ENCODE measurements at regions not wholly inside any gene's neighbourhood (a gene's known extent, or its start where the extent isn't known, plus 50 kb on each side); places are given as distances from the start of the nearest gene placed in this dataset.

DNA sequence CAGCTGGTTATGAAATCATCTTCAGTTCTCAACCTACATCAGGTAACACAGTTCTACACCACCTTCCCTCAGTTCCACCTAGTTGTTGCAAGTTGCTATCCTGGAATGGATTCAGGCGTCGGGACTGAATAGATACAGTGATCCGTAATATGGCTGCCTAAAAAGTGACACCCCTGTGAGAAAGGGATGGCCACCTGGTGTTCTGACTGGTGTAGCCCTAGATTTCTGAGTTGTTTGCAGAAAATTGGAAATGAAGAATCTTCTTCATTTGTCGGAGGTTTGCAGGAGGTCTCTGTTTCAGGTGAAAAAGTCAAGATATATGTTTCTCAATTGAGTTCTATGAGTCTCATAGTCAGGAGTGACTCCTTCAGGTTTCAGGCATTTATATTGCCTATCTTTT is 225.8 kb upstream of the ELAC2 start:
- TF ChIP-seq CTCF (IDR thresholded peaks at IDR 0.05 in 8 of 11, conservative IDR thresholded peaks at IDR 0.05 in 3 of 11) (no peak), POLR2AphosphoS5 (IDR thresholded peaks at IDR 0.05) (no peak), POLR2A (IDR thresholded peaks at IDR 0.05) (no peak)

GRCh38 chr17:13240851-13241250 is 223.0 kb upstream of the ELAC2 start:
- WGBS, 5 donors = 88 to 94% (median 90%) methylated on average over 1 of the region's 1 CpG
- Histone ChIP-seq H3K27me3 (replicated peaks in 1 of 7) (no peaks in the 10 kb centered on the region), H3K4me3 (no peak overlapping the region), H3K27ac (no peak overlapping the region), H3K9me3 (no peaks in the 10 kb centered on the region), H3K4me1 (no peaks in the 10 kb centered on the region), H3K36me3 (no peaks in the 10 kb centered on the region)
- TF ChIP-seq CTCF (IDR thresholded peaks at IDR 0.05 in 8 of 11, conservative IDR thresholded peaks at IDR 0.05 in 3 of 11) (no peak), POLR2A (IDR thresholded peaks at IDR 0.05) (no peak), POLR2AphosphoS5 (IDR thresholded peaks at IDR 0.05) (no peak)
- DNase-seq = no peak
- intact Hi-C loops (cut with DNase I; ENCODE audit: low total_unique reads) = no loop called here

More for the DNA sequence above, 225.8 kb upstream of the ELAC2 start:
- peaks cover 0 to 9% (median 4%) of the 10 kb centered on the region in 8 donors for H3K9me3 ChIP-seq
- no peak overlapping the region for H3K27ac ChIP-seq
- intact Hi-C loops (cut with DNase I; ENCODE audit: low total_unique reads) = no loop called here
- DNase-seq = no peak
- H3K27me3 ChIP-seq (replicated peaks in 1 of 7) = no peaks in the 10 kb centered on the region
- H3K4me1 ChIP-seq = no peaks in the 10 kb centered on the region
- H3K36me3 ChIP-seq = no peaks in the 10 kb centered on the region
- 82 to 99% (median 95%) methylated on average over 4 of the region's 4 CpGs for WGBS, 5 donors
- no peak overlapping the region for H3K4me3 ChIP-seq

GRCh38 chr17:13230350-13231264 is 212.8 kb upstream of the ELAC2 start:
- no peak for DNase-seq
- 62 to 76% (median 70%) methylated on average over 11 of the region's 11 CpGs for WGBS, 5 donors
- Histone ChIP-seq H3K27me3 (replicated peaks in 1 of 7) (no peaks in the 10 kb centered on the region), H3K9me3 (no peaks in the 10 kb centered on the region), H3K27ac (no peak overlapping the region), H3K36me3 (no peaks in the 10 kb centered on the region), H3K4me1 (no peaks in the 10 kb centered on the region), H3K4me3 (no peak overlapping the region)
- intact Hi-C loops (cut with DNase I; ENCODE audit: low total_unique reads) = loop anchor here (10.0 kb wide), 1 partner anchor 64 kb away; no protein-coding TSS in a partner anchor
- no peak for TF ChIP-seq POLR2A (IDR thresholded peaks at IDR 0.05)
- no peak for TF ChIP-seq POLR2AphosphoS5 (IDR thresholded peaks at IDR 0.05)
- TF ChIP-seq CTCF (IDR thresholded peaks at IDR 0.05 in 8 of 11, conservative IDR thresholded peaks at IDR 0.05 in 3 of 11) = no peak

- H3K4me3 ChIP-seq = no peak overlapping the region
- no peak overlapping the region for H3K27ac ChIP-seq
- intact Hi-C loops (cut with DNase I; ENCODE audit: low total_unique reads) = no loop called here
- no peaks in the 10 kb centered on the region for H3K36me3 ChIP-seq
- H3K4me1 ChIP-seq = no peaks in the 10 kb centered on the region
- H3K9me3 ChIP-seq = no peaks in the 10 kb centered on the region
- no peak for TF ChIP-seq CTCF (IDR thresholded peaks at IDR 0.05 in 8 of 11, conservative IDR thresholded peaks at IDR 0.05 in 3 of 11)
- WGBS, 5 donors = 62 to 82% (median 77%) methylated on average over 2 of the region's 2 CpGs
- DNase-seq = no peak
- no peaks in the 10 kb centered on the region for H3K27me3 ChIP-seq (replicated peaks in 1 of 7)
Observed at GRCh38 chr17:13228225-13228624, 210.4 kb upstream of the ELAC2 start.

Data from spleen (tissue), 11 donors.